ENCODE measurements at regions not wholly inside any gene's neighbourhood (a gene's known extent, or its start where the extent isn't known, plus 50 kb on each side); places are given as distances from the start of the nearest gene placed in this dataset.

- TF ChIP-seq, protein P1, sequence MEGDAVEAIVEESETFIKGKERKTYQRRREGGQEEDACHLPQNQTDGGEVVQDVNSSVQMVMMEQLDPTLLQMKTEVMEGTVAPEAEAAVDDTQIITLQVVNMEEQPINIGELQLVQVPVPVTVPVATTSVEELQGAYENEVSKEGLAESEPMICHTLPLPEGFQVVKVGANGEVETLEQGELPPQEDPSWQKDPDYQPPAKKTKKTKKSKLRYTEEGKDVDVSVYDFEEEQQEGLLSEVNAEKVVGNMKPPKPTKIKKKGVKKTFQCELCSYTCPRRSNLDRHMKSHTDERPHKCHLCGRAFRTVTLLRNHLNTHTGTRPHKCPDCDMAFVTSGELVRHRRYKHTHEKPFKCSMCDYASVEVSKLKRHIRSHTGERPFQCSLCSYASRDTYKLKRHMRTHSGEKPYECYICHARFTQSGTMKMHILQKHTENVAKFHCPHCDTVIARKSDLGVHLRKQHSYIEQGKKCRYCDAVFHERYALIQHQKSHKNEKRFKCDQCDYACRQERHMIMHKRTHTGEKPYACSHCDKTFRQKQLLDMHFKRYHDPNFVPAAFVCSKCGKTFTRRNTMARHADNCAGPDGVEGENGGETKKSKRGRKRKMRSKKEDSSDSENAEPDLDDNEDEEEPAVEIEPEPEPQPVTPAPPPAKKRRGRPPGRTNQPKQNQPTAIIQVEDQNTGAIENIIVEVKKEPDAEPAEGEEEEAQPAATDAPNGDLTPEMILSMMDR (IDR thresholded peaks at IDR 0.05), result no peak
- no peak for TF ChIP-seq POLR2A (IDR thresholded peaks at IDR 0.05)
These were observed 111.4 kb downstream of the BAMBI start for GRCh38 chr10:28788762-28789161.

Data from tibial nerve (tissue), 3 donors.